HG02571 (cell line): ENCODE measurements at regions not wholly inside any gene's neighbourhood (a gene's known extent, or its start where the extent isn't known, plus 50 kb on each side); places are given as distances from the start of the nearest gene placed in this dataset.

ENCODE experiments used
- ATAC-seq: cut with Tn5 transposase; IDR thresholded peaks from one replicate; pipeline ENCODE4 v1.9.1; 2021; ENCODE audit warnings: mild to moderate bottlenecking, moderate library complexity; ENCODE audit not compliant: unreplicated experiment

- no peak for ATAC-seq
Measured at GRCh38 chr13:22211876-22212275, 541.0 kb downstream of the FGF9 start.

- ATAC-seq = no peak
Measured at GRCh38 chr13:22212576-22212975, 541.7 kb downstream of the FGF9 start.

- ATAC-seq = no peak
Measured at GRCh38 chr13:22214184-22214583, 543.3 kb downstream of the FGF9 start.

- no peak for ATAC-seq
Measured at GRCh38 chr13:22218797-22219196, 547.9 kb downstream of the FGF9 start.

GRCh38 chr13:22219709-22220108 lies 548.8 kb downstream of the FGF9 start:
- no peak for ATAC-seq

- ATAC-seq = no peak
Measured at GRCh38 chr13:22220151-22221135, 549.6 kb downstream of the FGF9 start.

GRCh38 chr13:22223411-22223810 lies 552.5 kb downstream of the FGF9 start:
- no peak for ATAC-seq

GRCh38 chr13:22226086-22226485 lies 555.2 kb downstream of the FGF9 start:
- ATAC-seq = no peak

- no peak for ATAC-seq
Measured at GRCh38 chr13:22227895-22228294, 557.0 kb downstream of the FGF9 start.

GRCh38 chr13:22229916-22230315 lies 559.0 kb downstream of the FGF9 start:
- no peak for ATAC-seq

- ATAC-seq = no peak
Measured at GRCh38 chr13:22232186-22232585, 561.3 kb downstream of the FGF9 start.

GRCh38 chr13:22235285-22235949 lies 564.5 kb downstream of the FGF9 start:
- no peak for ATAC-seq

GRCh38 chr13:22235950-22236290 lies 565.0 kb downstream of the FGF9 start:
- no peak for ATAC-seq

GRCh38 chr13:22238269-22238668 lies 567.4 kb downstream of the FGF9 start:
- ATAC-seq = no peak

GRCh38 chr13:22240716-22241115 lies 569.8 kb downstream of the FGF9 start:
- ATAC-seq = no peak

GRCh38 chr13:22243469-22244163 lies 572.7 kb downstream of the FGF9 start:
- ATAC-seq = no peak

- ATAC-seq = no peak
Measured at GRCh38 chr13:22252281-22252830, 581.5 kb downstream of the FGF9 start.

- no peak for ATAC-seq
Measured at GRCh38 chr13:22253107-22253506, 582.2 kb downstream of the FGF9 start.

GRCh38 chr13:22256111-22256639 lies 585.3 kb downstream of the FGF9 start:
- ATAC-seq = no peak

- ATAC-seq = no peak
Measured at GRCh38 chr13:22262001-22262885, 591.4 kb downstream of the FGF9 start.
